ENCODE measurements at regions not wholly inside any gene's neighbourhood (a gene's known extent, or its start where the extent isn't known, plus 50 kb on each side); places are given as distances from the start of the nearest gene placed in this dataset.
"Not testable (repeated sequence)": the region's sequence is repeated elsewhere in the genome, so short reads cannot be mapped to it uniquely, and the experiment has no call there.

- no peaks in the 10 kb centered on the region for H3K27me3 ChIP-seq (ENCODE audit: control insufficient read depth, insufficient read depth, low read length)
- ChIA-PET CTCF (no interaction called here), POLR2A (no interaction called here)
- TF ChIP-seq CTCF (IDR thresholded peaks at IDR 0.05; ENCODE audit: insufficient read depth, low read depth, low read length) = no peak
- no peak overlapping the region for H3K4me3 ChIP-seq (ENCODE audit: low read depth, low read length)
- no peak for DNase-seq (ENCODE audit: low read depth)
- H3K36me3 ChIP-seq (ENCODE audit: control insufficient read depth, insufficient read depth, low read length) = no peaks in the 10 kb centered on the region
These were observed 411.3 kb upstream of the ARRDC3 start for GRCh38 chr5:91794455-91794854.

- H3K4me3 ChIP-seq (ENCODE audit: low read depth, low read length) = no peak overlapping the region
- POLR2A ChIA-PET = no interaction called here
- peak; percentile 59 for DNase-seq (ENCODE audit: low read depth)
- no peak for TF ChIP-seq CTCF (IDR thresholded peaks at IDR 0.05; ENCODE audit: insufficient read depth, low read depth, low read length)
- H3K27me3 ChIP-seq (ENCODE audit: control insufficient read depth, insufficient read depth, low read length) = no peaks in the 10 kb centered on the region
- CTCF ChIA-PET = no interaction called here
- H3K36me3 ChIP-seq (ENCODE audit: control insufficient read depth, insufficient read depth, low read length) = no peaks in the 10 kb centered on the region
These were observed 404.6 kb upstream of the ARRDC3 start for GRCh38 chr5:91787718-91788117.

- DNase-seq (ENCODE audit: low read depth) = no peak
- ChIA-PET CTCF (no interaction called here), POLR2A (no interaction called here)
- Histone ChIP-seq H3K27me3 (ENCODE audit: control insufficient read depth, insufficient read depth, low read length) (no peaks in the 10 kb centered on the region), H3K4me3 (ENCODE audit: low read depth, low read length) (no peak overlapping the region), H3K36me3 (ENCODE audit: control insufficient read depth, insufficient read depth, low read length) (no peaks in the 10 kb centered on the region)
- TF ChIP-seq CTCF (IDR thresholded peaks at IDR 0.05; ENCODE audit: insufficient read depth, low read depth, low read length) = no peak
These were observed 394.6 kb upstream of the ARRDC3 start for GRCh38 chr5:91777671-91778070.

GRCh38 chr5:91776249-91776648, 393.1 kb upstream of the ARRDC3 start:
- no peak for DNase-seq (ENCODE audit: low read depth)
- ChIA-PET CTCF (no interaction called here), POLR2A (no interaction called here)
- Histone ChIP-seq H3K27me3 (ENCODE audit: control insufficient read depth, insufficient read depth, low read length) (no peaks in the 10 kb centered on the region), H3K36me3 (ENCODE audit: control insufficient read depth, insufficient read depth, low read length) (no peaks in the 10 kb centered on the region), H3K4me3 (ENCODE audit: low read depth, low read length) (no peak overlapping the region)
- TF ChIP-seq CTCF (IDR thresholded peaks at IDR 0.05; ENCODE audit: insufficient read depth, low read depth, low read length) = no peak

- DNase-seq (ENCODE audit: low read depth) = no peak
- POLR2A ChIA-PET = no interaction called here
- Histone ChIP-seq H3K4me3 (ENCODE audit: low read depth, low read length) (no peak overlapping the region), H3K27me3 (ENCODE audit: control insufficient read depth, insufficient read depth, low read length) (no peaks in the 10 kb centered on the region), H3K36me3 (ENCODE audit: control insufficient read depth, insufficient read depth, low read length) (no peaks in the 10 kb centered on the region)
- TF ChIP-seq CTCF (IDR thresholded peaks at IDR 0.05; ENCODE audit: insufficient read depth, low read depth, low read length) = no peak
- CTCF ChIA-PET = no interaction called here
These were observed 387.3 kb upstream of the ARRDC3 start for GRCh38 chr5:91770400-91770799.

- H3K36me3 ChIP-seq (ENCODE audit: control insufficient read depth, insufficient read depth, low read length); POLR2A ChIA-PET; CTCF ChIA-PET; H3K27me3 ChIP-seq (ENCODE audit: control insufficient read depth, insufficient read depth, low read length); H3K4me3 ChIP-seq (ENCODE audit: low read depth, low read length); DNase-seq (ENCODE audit: low read depth): not testable (repeated sequence)
These were observed 374.3 kb upstream of the ARRDC3 start for GRCh38 chr5:91757383-91757782.
